GM12878 (cell line): ENCODE measurements at regions not wholly inside any gene's neighbourhood (a gene's known extent, or its start where the extent isn't known, plus 50 kb on each side); places are given as distances from the start of the nearest gene placed in this dataset.

Source experiments
- ATAC-seq: fragments of 200-7000 bp; cut with Tn5 transposase; 3 replicates; pipeline ENCODE4 v1.9.1; 2020; ENCODE audit warnings: mild to moderate bottlenecking, moderate library complexity
- BruUV-seq: library from RNA; stranded (reverse); fragments of 400-500 nt; replicated peaks from 2 replicates; lab custom pipeline; 2021; lab: Mats Ljungman, UMichigan
- CTCF ChIA-PET: fragments of 300-600 bp; sonication (Branson Sonifier 250); formaldehyde crosslinking; extraction: SDS; loops from one replicate; lab custom pipeline; 2021; ENCODE audit warnings: inconsistent platforms; lab: Yijun Ruan, JAX
- POLR2A ChIA-PET: fragments of 350-600 bp; formaldehyde crosslinking; extraction: SDS; loops from one replicate; lab custom pipeline; 2021; ENCODE audit warnings: inconsistent platforms; lab: Charles Lee
- RAD21 ChIA-PET: fragments of 300-600 bp; sonication (Branson Sonifier 250); formaldehyde crosslinking; loops from one replicate; lab custom pipeline; 2023; ENCODE audit warnings: antibody characterized with exemption; ENCODE audit not compliant: unreplicated experiment; lab: Charles Lee
- SMC1A ChIA-PET: fragments of 300-600 bp; sonication (Branson Sonifier 250); formaldehyde crosslinking; loops from one replicate; lab custom pipeline; 2023; ENCODE audit not compliant: unreplicated experiment, uncharacterized antibody; lab: Charles Lee
- DNase-seq: peaks from one replicate; pipeline ENCODE4 v3.0.0-alpha.2; 2011; ENCODE audit warnings: low read depth, low spot score
- FAIRE-seq: peaks from 3 replicates; lab custom pipeline; 2011; peaks lifted over from hg19 to GRCh38; lab: Jason Lieb, UNC
- H2AFZ ChIP-seq: 2 replicates; pipeline ENCODE4 v1.6.0; 2011; ENCODE audit warnings: low read depth, low read length, control low read depth; ENCODE audit not compliant: control insufficient read depth
- H3K27ac ChIP-seq: 2 replicates; pipeline ENCODE4 v1.5.1; 2011; ENCODE audit warnings: control low read depth; ENCODE audit not compliant: control insufficient read depth, insufficient read depth
- H3K27me3 ChIP-seq, 2 experiments: replicated peaks in 1 of 2; 2 replicates each; pipeline versions ENCODE4 v1.6.0 to v1.6.1; 2011; ENCODE audit warnings: low read length in 1 of 2; ENCODE audit not compliant: control insufficient read depth in 2 of 2, insufficient read depth in 2 of 2
- H3K36me3 ChIP-seq, 2 experiments: 2 replicates each; pipeline ENCODE4 v1.5.1; 2011; ENCODE audit warnings: low read length in 1 of 2; ENCODE audit not compliant: control insufficient read depth in 2 of 2, insufficient read depth in 2 of 2
- H3K4me1 ChIP-seq: 2 replicates; pipeline ENCODE4 v1.6.1; 2011; ENCODE audit warnings: mild to moderate bottlenecking, low read length, moderate library complexity, mixed read lengths; ENCODE audit not compliant: control insufficient read depth, insufficient read depth
- H3K4me2 ChIP-seq: 2 replicates; pipeline ENCODE4 v1.6.0; 2011; ENCODE audit warnings: control low read depth; ENCODE audit not compliant: control insufficient read depth, insufficient read depth
- H3K4me3 ChIP-seq: fragments of 200-600 bp; sonication (generic); 2 replicates; pipeline ENCODE4 v1.5.1; 2016
- H3K79me2 ChIP-seq: 2 replicates; pipeline ENCODE4 v1.6.0; 2011; ENCODE audit warnings: low read length; ENCODE audit not compliant: control insufficient read depth, insufficient read depth
- H3K9ac ChIP-seq: 2 replicates; pipeline ENCODE4 v1.8.0; 2011; ENCODE audit warnings: low read length, control low read depth, mixed read lengths; ENCODE audit not compliant: control insufficient read depth, insufficient read depth
- H3K9me3 ChIP-seq: replicated peaks from 3 replicates; pipeline ENCODE4 v1.5.1; 2011; ENCODE audit warnings: mild to moderate bottlenecking, low read length; ENCODE audit not compliant: control insufficient read depth, insufficient read depth
- H4K20me1 ChIP-seq: 2 replicates; pipeline ENCODE4 v1.6.0; 2011; ENCODE audit not compliant: control insufficient read depth, insufficient read depth
- ATF7 ChIP-seq: fragments of 450-650 bp; IDR thresholded peaks from 2 replicates; pipeline ENCODE4 v1.6.1; 2016; ENCODE audit warnings: low read depth, mild to moderate bottlenecking
- BACH1 ChIP-seq: fragments of 450-650 bp; IDR thresholded peaks from 2 replicates; pipeline ENCODE4 v1.6.1; 2017; ENCODE audit warnings: mild to moderate bottlenecking, borderline replicate concordance
- BHLHE40 ChIP-seq, 2 experiments: fragments of 450-650 bp in 1 of 2; IDR thresholded peaks; 2 replicates each; pipeline ENCODE4 v1.6.1; 2011 to 2017; ENCODE audit warnings: low read depth in 2 of 2, borderline replicate concordance in 1 of 2, improper control_type of control experiment in 1 of 2, low read length in 1 of 2, mild to moderate bottlenecking in 1 of 2
- BRCA1 ChIP-seq: IDR thresholded peaks from 2 replicates; pipeline ENCODE4 v1.6.1; 2011; ENCODE audit warnings: low read depth, low read length, improper control_type of control experiment
- CBX3 ChIP-seq: fragments of 200-600 bp; sonication (generic); IDR thresholded peaks from 2 replicates; pipeline ENCODE4 v1.6.1; 2016; ENCODE audit warnings: low read depth, borderline replicate concordance
- CHD1 ChIP-seq: IDR thresholded peaks from 2 replicates; pipeline ENCODE4 v1.6.1; 2012; ENCODE audit warnings: low read depth, low read length, improper control_type of control experiment
- CHD4 ChIP-seq: fragments of 200-600 bp; sonication (generic); IDR thresholded peaks from 2 replicates; pipeline ENCODE4 v1.6.1; 2016; ENCODE audit warnings: mild to moderate bottlenecking
- KAT2A ChIP-seq: conservative IDR thresholded peaks from 2 replicates; pipeline ENCODE4 v1.6.1; 2011; ENCODE audit warnings: low read depth, low read length; ENCODE audit not compliant: control insufficient read depth
- LARP7 ChIP-seq: fragments of 450-650 bp; IDR thresholded peaks from 2 replicates; pipeline ENCODE4 v1.6.1; 2017; ENCODE audit warnings: mild to moderate bottlenecking
- PAX5 ChIP-seq: IDR thresholded peaks from 2 replicates; pipeline ENCODE4 v1.6.1; 2011; ENCODE audit warnings: low read depth, low read length, borderline replicate concordance
- POLR2AphosphoS2 ChIP-seq: IDR thresholded peaks from 2 replicates; pipeline ENCODE4 v1.6.1; 2011; ENCODE audit warnings: low read depth, mild to moderate bottlenecking, low read length, improper control_type of control experiment, moderate library complexity
- RAD51 ChIP-seq: fragments of 450-650 bp; IDR thresholded peaks from 2 replicates; pipeline ENCODE4 v1.6.1; 2016; ENCODE audit warnings: moderate library complexity, mild to moderate bottlenecking, inconsistent platforms
- RBBP5 ChIP-seq: fragments of 200-600 bp; sonication (generic); conservative IDR thresholded peaks from 2 replicates; pipeline ENCODE4 v1.6.1; 2016
- STAT1 ChIP-seq: fragments of 450-650 bp; conservative IDR thresholded peaks from 2 replicates; pipeline ENCODE4 v1.6.1; 2014; ENCODE audit warnings: antibody characterized with exemption, mild to moderate bottlenecking
- SUPT20H ChIP-seq: IDR thresholded peaks from 2 replicates; pipeline ENCODE4 v1.6.1; 2011; ENCODE audit warnings: low read depth, mild to moderate bottlenecking, low read length, moderate library complexity, borderline replicate concordance; ENCODE audit not compliant: control insufficient read depth
- TCF12 ChIP-seq: IDR thresholded peaks from 2 replicates; pipeline ENCODE4 v1.6.1; 2011; ENCODE audit warnings: low read depth, mild to moderate bottlenecking, low read length
- TCF7 ChIP-seq: IDR thresholded peaks from 2 replicates; pipeline ENCODE4 v1.6.1; 2014; ENCODE audit warnings: antibody characterized with exemption, borderline replicate concordance
- ZNF622 ChIP-seq: fragments of 450-650 bp; IDR thresholded peaks from 2 replicates; pipeline ENCODE4 v1.6.1; 2017; ENCODE audit warnings: mild to moderate bottlenecking, inconsistent platforms
- WGBS: methylation state at CpG from one replicate; pipeline ENCODE4 v1.1.6; 2016; ENCODE audit warnings: low lambda C conversion rate; ENCODE audit not compliant: insufficient replicate concordance, insufficient coverage; ENCODE audit errors: missing lambda C conversion rate; 5-methylcytosine and 5-hydroxymethylcytosine counted together
- in situ Hi-C: fragments of 300-500 bp; cut with MboI; formaldehyde crosslinking; loops from 9 replicates; pipeline ENCODE4 v1.14.3; 2018; ENCODE audit warnings: mixed read lengths
- intact Hi-C: fragments of 100-400 bp; cut with micrococcal nuclease; formaldehyde crosslinking; loops from one replicate; pipeline ENCODE4 v1.14.2; 2022; ENCODE audit not compliant: unreplicated experiment
- TF ChIP-seq, protein P1 (sequence below): fragments of 450-650 bp; IDR thresholded peaks from 2 replicates; pipeline ENCODE4 v1.6.1; 2017; ENCODE audit warnings: low read depth, mild to moderate bottlenecking, moderate library complexity

DNA sequence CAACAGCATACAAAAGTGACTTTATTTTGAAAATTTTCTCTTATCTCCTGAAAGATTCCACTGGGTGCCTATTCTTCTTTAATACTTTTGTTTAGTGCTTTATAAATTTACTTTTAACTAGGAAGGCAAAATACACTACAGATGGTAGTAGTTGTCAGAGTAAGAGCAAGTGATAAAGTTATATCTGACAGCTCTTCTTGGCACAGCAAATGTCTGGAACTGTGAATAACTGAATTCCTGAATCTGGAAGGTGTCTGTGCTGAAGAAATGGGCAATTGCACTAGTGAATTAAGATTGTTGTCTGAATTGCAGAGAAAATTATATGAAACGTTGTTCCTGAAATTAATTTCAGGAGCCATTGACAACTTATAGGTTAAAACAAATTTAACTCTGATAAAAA, 213.8 kb upstream of the CBLB start:
- ChIA-PET SMC1A (interaction anchor here (0.6 to 1.1 kb wide), 4 partner anchors 14 to 247 kb away, joined by 3 to 4 read pairs (median 4); no protein-coding TSS in a partner anchor), RAD21 (interaction anchor here (1.0 kb wide), 1 partner anchor 281 kb away, joined by 3 read pairs; no protein-coding TSS in a partner anchor), POLR2A (interaction anchor here (0.7 kb wide), 1 partner anchor 87 kb away, joined by 3 read pairs; no protein-coding TSS in a partner anchor), CTCF (no interaction called here)
- WGBS, result 22% methylated on average over 1 of the region's 1 CpG
- Histone ChIP-seq H3K27ac (peak overlapping the region; percentile 6; the same call in 1 of the 2 replicates), H3K79me2 (no peaks in the 10 kb centered on the region), H3K4me1 (peaks cover 2% of the 10 kb centered on the region; the same call in 1 of the 2 replicates), H3K9ac (no peak overlapping the region), H3K27me3 (no peaks in the 10 kb centered on the region), H4K20me1 (no peaks in the 10 kb centered on the region), H3K4me2 (peak overlapping the region; percentile 38; the same call in 1 of the 2 replicates), H3K36me3 (no peaks in the 10 kb centered on the region), H3K4me3 (no peak overlapping the region), H3K9me3 (no peaks in the 10 kb centered on the region; the same call in 2 of the 3 replicates), H2AFZ (peak overlapping the region; percentile 68)
- no TSS peak for BruUV-seq
- intact Hi-C loops (loop anchor here (5.0 kb wide), 1 partner anchor 215 kb away; the partner anchor contains the start of gene CBLB), in situ Hi-C loops (no loop called here)
- DNase-seq (no peak), ATAC-seq (no peak; the same call in 2 of the 3 replicates), FAIRE-seq (no peak)
- TF ChIP-seq ZNF622, result no peak

DNA sequence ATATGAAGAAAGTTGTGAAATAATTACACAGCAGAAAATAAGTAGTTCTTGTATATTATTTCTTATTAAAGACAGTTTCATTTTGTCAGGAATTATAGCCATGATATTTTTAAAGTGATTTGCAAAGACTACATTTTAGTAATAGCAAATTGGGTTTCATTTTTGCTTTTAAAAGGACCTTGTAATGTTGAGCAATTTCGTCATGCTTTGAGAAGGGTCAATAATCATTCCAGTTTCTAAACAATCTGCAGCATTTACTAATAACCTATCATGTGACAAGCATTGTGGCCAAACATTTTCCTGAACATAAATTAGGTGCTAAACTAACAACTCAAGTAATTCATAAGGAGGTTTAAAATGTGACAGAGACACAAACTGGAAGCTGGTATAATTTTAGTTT, 214.4 kb upstream of the CBLB start:
- BruUV-seq, result no TSS peak
- Histone ChIP-seq H3K4me3 (no peak overlapping the region), H3K27me3 (no peaks in the 10 kb centered on the region), H3K4me1 (peaks cover 2% of the 10 kb centered on the region; the same call in 1 of the 2 replicates), H3K79me2 (no peaks in the 10 kb centered on the region), H3K36me3 (no peaks in the 10 kb centered on the region), H2AFZ (peak overlapping the region; percentile 49), H3K9me3 (no peaks in the 10 kb centered on the region; the same call in 2 of the 3 replicates), H3K4me2 (peak overlapping the region; percentile 21; the same call in 1 of the 2 replicates), H4K20me1 (no peaks in the 10 kb centered on the region), H3K27ac (no peak overlapping the region), H3K9ac (no peak overlapping the region)
- ChIA-PET CTCF (no interaction called here), RAD21 (no interaction called here), POLR2A (no interaction called here), SMC1A (no interaction called here)
- ATAC-seq (peak; percentile 78), DNase-seq (no peak), FAIRE-seq (peak; percentile 52)
- intact Hi-C loops, result loop anchor here (5.0 kb wide), 1 partner anchor 216 kb away; the partner anchor contains the start of gene CBLB
- in situ Hi-C loops, result no loop called here
- WGBS, result 0% methylated on average over 1 of the region's 1 CpG
- TF ChIP-seq KAT2A (no peak), ATF7 (peak; percentile 34; the same call in 1 of the 2 replicates), RAD51 (peak; percentile 56; the same call in 1 of the 2 replicates), CHD1 (no peak), PAX5 (no peak), CBX3 (no peak), BRCA1 (no peak), TCF12 (no peak), SUPT20H (no peak), BHLHE40 (IDR thresholded peaks at IDR 0.05; ENCODE audit: borderline replicate concordance in 1 of 2, low read depth in 2 of 2, low read length in 1 of 2) (no peak), STAT1 (no peak), BACH1 (no peak), CHD4 (no peak), LARP7 (no peak), RBBP5 (no peak), TCF7 (no peak), POLR2AphosphoS2 (no peak)
- TF ChIP-seq, protein P1, sequence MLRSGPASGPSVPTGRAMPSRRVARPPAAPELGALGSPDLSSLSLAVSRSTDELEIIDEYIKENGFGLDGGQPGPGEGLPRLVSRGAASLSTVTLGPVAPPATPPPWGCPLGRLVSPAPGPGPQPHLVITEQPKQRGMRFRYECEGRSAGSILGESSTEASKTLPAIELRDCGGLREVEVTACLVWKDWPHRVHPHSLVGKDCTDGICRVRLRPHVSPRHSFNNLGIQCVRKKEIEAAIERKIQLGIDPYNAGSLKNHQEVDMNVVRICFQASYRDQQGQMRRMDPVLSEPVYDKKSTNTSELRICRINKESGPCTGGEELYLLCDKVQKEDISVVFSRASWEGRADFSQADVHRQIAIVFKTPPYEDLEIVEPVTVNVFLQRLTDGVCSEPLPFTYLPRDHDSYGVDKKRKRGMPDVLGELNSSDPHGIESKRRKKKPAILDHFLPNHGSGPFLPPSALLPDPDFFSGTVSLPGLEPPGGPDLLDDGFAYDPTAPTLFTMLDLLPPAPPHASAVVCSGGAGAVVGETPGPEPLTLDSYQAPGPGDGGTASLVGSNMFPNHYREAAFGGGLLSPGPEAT, result no peak
